ENCODE measurements at regions not wholly inside any gene's neighbourhood (a gene's known extent, or its start where the extent isn't known, plus 50 kb on each side); places are given as distances from the start of the nearest gene placed in this dataset.

DNA sequence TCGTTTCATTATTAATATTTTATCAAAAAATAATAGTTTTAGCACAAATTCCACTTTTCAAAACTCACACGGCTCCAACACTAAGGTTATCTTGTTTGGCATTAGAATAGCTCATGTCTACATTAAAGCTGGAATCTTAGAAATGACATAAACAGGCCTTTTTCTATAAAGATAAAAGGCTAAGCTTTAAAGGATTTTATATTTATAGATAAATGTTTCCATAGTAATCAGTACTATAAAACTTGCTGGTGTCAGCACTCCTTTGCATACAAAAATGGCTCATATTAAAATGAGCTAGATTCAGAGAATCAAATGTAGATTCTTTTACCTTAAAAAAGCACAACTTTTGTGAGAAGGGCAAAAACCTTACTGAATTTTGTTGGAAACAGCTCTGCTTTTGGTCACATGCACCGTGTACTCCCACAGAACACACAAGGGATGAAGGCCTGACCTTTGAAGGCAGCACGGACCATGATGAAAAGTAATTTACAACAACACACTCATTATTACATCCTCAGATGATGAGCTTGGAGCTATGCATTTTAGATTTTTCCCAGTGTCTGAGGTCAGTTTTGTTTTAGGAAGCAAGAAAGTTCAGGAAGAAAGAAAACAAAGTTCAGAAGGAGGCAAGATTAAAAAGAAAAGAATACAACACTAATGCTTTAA, 202.8 kb downstream of the BCAT1 start:
- TF ChIP-seq EZH2 (IDR thresholded peaks at IDR 0.05; ENCODE audit: borderline replicate concordance, low read depth, low read length, severe bottlenecking), result no peak
- TF ChIP-seq, protein P1, sequence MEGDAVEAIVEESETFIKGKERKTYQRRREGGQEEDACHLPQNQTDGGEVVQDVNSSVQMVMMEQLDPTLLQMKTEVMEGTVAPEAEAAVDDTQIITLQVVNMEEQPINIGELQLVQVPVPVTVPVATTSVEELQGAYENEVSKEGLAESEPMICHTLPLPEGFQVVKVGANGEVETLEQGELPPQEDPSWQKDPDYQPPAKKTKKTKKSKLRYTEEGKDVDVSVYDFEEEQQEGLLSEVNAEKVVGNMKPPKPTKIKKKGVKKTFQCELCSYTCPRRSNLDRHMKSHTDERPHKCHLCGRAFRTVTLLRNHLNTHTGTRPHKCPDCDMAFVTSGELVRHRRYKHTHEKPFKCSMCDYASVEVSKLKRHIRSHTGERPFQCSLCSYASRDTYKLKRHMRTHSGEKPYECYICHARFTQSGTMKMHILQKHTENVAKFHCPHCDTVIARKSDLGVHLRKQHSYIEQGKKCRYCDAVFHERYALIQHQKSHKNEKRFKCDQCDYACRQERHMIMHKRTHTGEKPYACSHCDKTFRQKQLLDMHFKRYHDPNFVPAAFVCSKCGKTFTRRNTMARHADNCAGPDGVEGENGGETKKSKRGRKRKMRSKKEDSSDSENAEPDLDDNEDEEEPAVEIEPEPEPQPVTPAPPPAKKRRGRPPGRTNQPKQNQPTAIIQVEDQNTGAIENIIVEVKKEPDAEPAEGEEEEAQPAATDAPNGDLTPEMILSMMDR (IDR thresholded peaks at IDR 0.05; ENCODE audit: extremely low read depth in 1 of 2, insufficient read depth in 1 of 2, low read depth in 1 of 2, low read length in 2 of 2), result no peak
